Ishikawa (cell line): ENCODE measurements at regions not wholly inside any gene's neighbourhood (a gene's known extent, or its start where the extent isn't known, plus 50 kb on each side); places are given as distances from the start of the nearest gene placed in this dataset.

Experiments
- CEBPB ChIP-seq: IDR thresholded peaks from 2 replicates; pipeline ENCODE4 v1.6.1; 2012
- CREB1 ChIP-seq: IDR thresholded peaks from 2 replicates; pipeline ENCODE4 v1.6.1; 2012; ENCODE audit warnings: low read depth
- EP300 ChIP-seq: IDR thresholded peaks from 2 replicates; pipeline ENCODE4 v1.6.1; 2012; ENCODE audit warnings: borderline replicate concordance
- NFIC ChIP-seq: IDR thresholded peaks from 2 replicates; pipeline ENCODE4 v1.6.1; 2012
- RAD21 ChIP-seq: IDR thresholded peaks from 2 replicates; pipeline ENCODE4 v1.6.1; 2012; ENCODE audit warnings: low read depth
- TCF12 ChIP-seq: IDR thresholded peaks from 2 replicates; pipeline ENCODE4 v1.6.1; 2012; ENCODE audit warnings: low read depth
- YY1 ChIP-seq: IDR thresholded peaks from 2 replicates; pipeline ENCODE4 v1.6.1; 2012; ENCODE audit warnings: low read depth
- TF ChIP-seq, protein P1 (sequence below): IDR thresholded peaks from 2 replicates; pipeline ENCODE4 v1.6.1; 2012; ENCODE audit warnings: low read depth, mild to moderate bottlenecking
- TF ChIP-seq, protein P2 (sequence below): IDR thresholded peaks from 2 replicates; pipeline ENCODE4 v1.6.1; 2012

DNA sequence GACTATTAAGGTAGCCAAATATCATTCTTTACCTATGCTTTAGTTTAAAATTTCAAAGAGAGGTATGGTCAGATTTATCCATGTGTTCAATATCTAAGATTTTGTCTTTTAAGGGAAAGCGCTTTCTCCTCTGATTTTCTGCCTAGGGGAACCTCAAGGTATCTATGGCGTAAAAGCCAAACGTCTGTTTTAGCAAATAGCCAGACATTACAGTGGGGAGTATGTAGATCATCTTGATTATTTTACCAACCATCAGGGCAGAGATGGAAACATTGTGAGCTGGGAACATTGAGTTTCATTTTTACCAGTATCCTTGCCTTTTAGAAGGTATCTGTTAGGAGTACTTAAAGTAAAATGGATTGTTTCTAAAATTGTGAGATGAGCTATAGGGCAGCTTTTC is 71.0 kb downstream of the LEPR start:
- TF ChIP-seq RAD21 = no peak
- TF ChIP-seq TCF12 = no peak
- no peak for TF ChIP-seq CREB1
- TF ChIP-seq EP300 = no peak
- no peak for TF ChIP-seq CEBPB
- TF ChIP-seq, protein P1, sequence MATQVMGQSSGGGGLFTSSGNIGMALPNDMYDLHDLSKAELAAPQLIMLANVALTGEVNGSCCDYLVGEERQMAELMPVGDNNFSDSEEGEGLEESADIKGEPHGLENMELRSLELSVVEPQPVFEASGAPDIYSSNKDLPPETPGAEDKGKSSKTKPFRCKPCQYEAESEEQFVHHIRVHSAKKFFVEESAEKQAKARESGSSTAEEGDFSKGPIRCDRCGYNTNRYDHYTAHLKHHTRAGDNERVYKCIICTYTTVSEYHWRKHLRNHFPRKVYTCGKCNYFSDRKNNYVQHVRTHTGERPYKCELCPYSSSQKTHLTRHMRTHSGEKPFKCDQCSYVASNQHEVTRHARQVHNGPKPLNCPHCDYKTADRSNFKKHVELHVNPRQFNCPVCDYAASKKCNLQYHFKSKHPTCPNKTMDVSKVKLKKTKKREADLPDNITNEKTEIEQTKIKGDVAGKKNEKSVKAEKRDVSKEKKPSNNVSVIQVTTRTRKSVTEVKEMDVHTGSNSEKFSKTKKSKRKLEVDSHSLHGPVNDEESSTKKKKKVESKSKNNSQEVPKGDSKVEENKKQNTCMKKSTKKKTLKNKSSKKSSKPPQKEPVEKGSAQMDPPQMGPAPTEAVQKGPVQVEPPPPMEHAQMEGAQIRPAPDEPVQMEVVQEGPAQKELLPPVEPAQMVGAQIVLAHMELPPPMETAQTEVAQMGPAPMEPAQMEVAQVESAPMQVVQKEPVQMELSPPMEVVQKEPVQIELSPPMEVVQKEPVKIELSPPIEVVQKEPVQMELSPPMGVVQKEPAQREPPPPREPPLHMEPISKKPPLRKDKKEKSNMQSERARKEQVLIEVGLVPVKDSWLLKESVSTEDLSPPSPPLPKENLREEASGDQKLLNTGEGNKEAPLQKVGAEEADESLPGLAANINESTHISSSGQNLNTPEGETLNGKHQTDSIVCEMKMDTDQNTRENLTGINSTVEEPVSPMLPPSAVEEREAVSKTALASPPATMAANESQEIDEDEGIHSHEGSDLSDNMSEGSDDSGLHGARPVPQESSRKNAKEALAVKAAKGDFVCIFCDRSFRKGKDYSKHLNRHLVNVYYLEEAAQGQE = no peak
- TF ChIP-seq, protein P2, sequence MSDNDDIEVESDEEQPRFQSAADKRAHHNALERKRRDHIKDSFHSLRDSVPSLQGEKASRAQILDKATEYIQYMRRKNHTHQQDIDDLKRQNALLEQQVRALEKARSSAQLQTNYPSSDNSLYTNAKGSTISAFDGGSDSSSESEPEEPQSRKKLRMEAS = no peak
- TF ChIP-seq YY1 = no peak
- TF ChIP-seq NFIC = no peak
